ENCODE measurements at regions not wholly inside any gene's neighbourhood (a gene's known extent, or its start where the extent isn't known, plus 50 kb on each side); places are given as distances from the start of the nearest gene placed in this dataset.

- H3K36me3 ChIP-seq: no peaks in the 10 kb centered on the region
- no peaks in the 10 kb centered on the region for H3K27me3 ChIP-seq (ENCODE audit: insufficient read depth, low read depth, severe bottlenecking)
- no peak overlapping the region for H3K4me3 ChIP-seq (ENCODE audit: low read depth, low read length)
- DNase-seq: no peak
- H3K9me3 ChIP-seq (ENCODE audit: severe bottlenecking): no peaks in the 10 kb centered on the region
- H3K27ac ChIP-seq: no peak overlapping the region
- no peak for TF ChIP-seq CTCF (IDR thresholded peaks at IDR 0.05; ENCODE audit: low read depth, low read length)
These were observed 57.1 kb upstream of the ATG10 start for GRCh38 chr5:81914696-81915095.

- H3K4me3 ChIP-seq (ENCODE audit: low read depth, low read length): no peak overlapping the region
These were observed 58.9 kb upstream of the ATG10 start for GRCh38 chr5:81912933-81913332.

GRCh38 chr5:81909677-81910076 is 62.1 kb upstream of the ATG10 start:
- H3K9me3 ChIP-seq (ENCODE audit: severe bottlenecking): no peaks in the 10 kb centered on the region
- no peaks in the 10 kb centered on the region for H3K36me3 ChIP-seq
- DNase-seq: no peak
- H3K27me3 ChIP-seq (ENCODE audit: insufficient read depth, low read depth, severe bottlenecking): no peaks in the 10 kb centered on the region
- H3K27ac ChIP-seq: no peak overlapping the region
- TF ChIP-seq CTCF (IDR thresholded peaks at IDR 0.05; ENCODE audit: low read depth, low read length): no peak
- no peak overlapping the region for H3K4me3 ChIP-seq (ENCODE audit: low read depth, low read length)

More at GRCh38 chr5:81912933-81913332, 58.9 kb upstream of the ATG10 start:
- Histone ChIP-seq H3K36me3 (no peaks in the 10 kb centered on the region), H3K27me3 (ENCODE audit: insufficient read depth, low read depth, severe bottlenecking) (no peaks in the 10 kb centered on the region), H3K27ac (no peak overlapping the region), H3K9me3 (ENCODE audit: severe bottlenecking) (no peaks in the 10 kb centered on the region)
- TF ChIP-seq CTCF (IDR thresholded peaks at IDR 0.05; ENCODE audit: low read depth, low read length): no peak
- DNase-seq: no peak

- Histone ChIP-seq H3K27ac (no peak overlapping the region), H3K4me3 (ENCODE audit: low read depth, low read length) (no peak overlapping the region), H3K27me3 (ENCODE audit: insufficient read depth, low read depth, severe bottlenecking) (no peaks in the 10 kb centered on the region), H3K9me3 (ENCODE audit: severe bottlenecking) (no peaks in the 10 kb centered on the region), H3K36me3 (no peaks in the 10 kb centered on the region)
- no peak for DNase-seq
- TF ChIP-seq CTCF (IDR thresholded peaks at IDR 0.05; ENCODE audit: low read depth, low read length): no peak
These were observed 63.1 kb upstream of the ATG10 start for GRCh38 chr5:81908771-81909170.

- Histone ChIP-seq H3K27ac (no peak overlapping the region), H3K27me3 (ENCODE audit: insufficient read depth, low read depth, severe bottlenecking) (no peaks in the 10 kb centered on the region), H3K36me3 (no peaks in the 10 kb centered on the region), H3K9me3 (ENCODE audit: severe bottlenecking) (no peaks in the 10 kb centered on the region), H3K4me3 (ENCODE audit: low read depth, low read length) (no peak overlapping the region)
- no peak for TF ChIP-seq CTCF (IDR thresholded peaks at IDR 0.05; ENCODE audit: low read depth, low read length)
- DNase-seq: no peak
These were observed 63.8 kb upstream of the ATG10 start for GRCh38 chr5:81908044-81908443.

GRCh38 chr5:81907012-81907635 is 64.7 kb upstream of the ATG10 start:
- Histone ChIP-seq H3K9me3 (ENCODE audit: severe bottlenecking) (no peaks in the 10 kb centered on the region), H3K36me3 (no peaks in the 10 kb centered on the region), H3K27me3 (ENCODE audit: insufficient read depth, low read depth, severe bottlenecking) (no peaks in the 10 kb centered on the region), H3K27ac (no peak overlapping the region), H3K4me3 (ENCODE audit: low read depth, low read length) (no peak overlapping the region)
- DNase-seq: no peak
- TF ChIP-seq CTCF (IDR thresholded peaks at IDR 0.05; ENCODE audit: low read depth, low read length): no peak
